ENCODE measurements at regions not wholly inside any gene's neighbourhood (a gene's known extent, or its start where the extent isn't known, plus 50 kb on each side); places are given as distances from the start of the nearest gene placed in this dataset.
A peak's percentile ranks its signal among the peaks of the same experiment; 100 is the strongest.

DNA sequence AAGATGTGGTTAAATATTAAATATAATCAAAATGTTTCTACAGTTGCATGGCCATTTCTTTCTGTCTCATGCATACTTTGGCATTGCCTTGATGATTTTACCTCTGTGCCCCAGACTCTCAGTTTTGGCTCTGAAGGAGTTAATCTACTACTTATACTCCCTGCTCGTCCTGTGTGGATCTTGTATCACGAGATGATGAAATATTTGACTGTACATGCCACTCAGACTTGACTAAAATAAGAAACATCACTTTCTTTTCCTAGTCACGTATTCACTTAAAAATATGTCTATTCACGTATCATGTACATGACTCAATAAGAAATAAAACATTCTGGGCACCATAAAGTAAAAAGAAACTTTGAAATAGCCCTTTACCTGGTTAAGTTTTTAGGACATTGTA is 397.7 kb downstream of the RFPL4B start:
- DNase-seq = no peak

DNA sequence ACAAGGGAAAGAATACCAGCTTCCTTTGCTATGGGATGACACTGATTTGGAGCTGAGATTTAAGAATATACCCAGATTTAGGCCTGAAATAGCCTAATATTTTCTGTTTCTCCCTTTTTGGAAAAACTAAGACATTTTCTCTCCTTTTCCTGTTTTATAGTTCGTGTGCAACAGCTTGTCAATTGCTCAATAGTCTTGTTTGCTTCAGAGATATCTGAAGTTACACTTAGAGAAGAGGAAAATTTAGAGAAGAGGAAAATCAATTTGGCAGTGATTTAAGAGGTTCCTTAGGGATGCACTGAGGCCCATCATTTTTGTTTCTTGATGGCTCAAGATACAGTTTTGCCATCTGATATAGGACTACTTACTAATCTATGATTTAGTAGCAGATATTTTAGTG is 398.6 kb downstream of the RFPL4B start:
- no peak for DNase-seq

DNA sequence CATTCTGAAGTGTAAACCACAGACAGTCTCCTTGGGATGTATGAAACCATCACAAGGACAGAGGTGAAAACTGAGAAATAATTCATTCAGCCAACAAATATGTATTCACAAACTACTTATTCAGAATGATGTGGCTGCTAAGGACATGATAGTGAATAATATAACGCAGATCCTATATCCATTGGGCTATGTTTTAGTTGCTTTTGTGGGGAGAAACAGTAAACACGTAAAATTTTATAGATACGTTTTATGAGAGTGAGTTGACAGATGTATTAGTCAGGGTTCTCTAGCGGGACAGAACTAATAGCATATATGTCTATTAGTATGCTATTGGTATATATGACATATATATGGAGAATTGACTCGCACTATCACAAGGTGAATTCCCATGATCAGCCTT is 402.5 kb downstream of the RFPL4B start:
- no peak for DNase-seq

DNA sequence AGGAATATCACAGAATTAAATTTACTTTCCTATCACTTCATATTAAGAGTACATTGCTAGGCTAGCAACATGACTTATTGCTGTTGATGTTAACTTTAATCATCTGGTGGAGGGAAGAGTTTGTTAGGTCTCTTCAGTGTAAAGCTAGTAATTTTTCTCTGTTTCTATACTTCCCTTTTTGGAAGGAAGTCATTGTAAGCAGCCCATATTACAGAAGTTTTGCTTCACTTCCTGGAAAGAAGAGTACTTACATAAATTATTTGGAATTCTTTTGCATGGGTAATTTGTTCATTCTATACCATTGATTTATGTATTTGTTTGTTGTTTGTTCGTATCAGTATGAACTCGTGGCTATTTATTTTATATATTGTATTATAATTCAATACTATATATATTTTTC is 405.2 kb downstream of the RFPL4B start:
- DNase-seq = no peak

DNA sequence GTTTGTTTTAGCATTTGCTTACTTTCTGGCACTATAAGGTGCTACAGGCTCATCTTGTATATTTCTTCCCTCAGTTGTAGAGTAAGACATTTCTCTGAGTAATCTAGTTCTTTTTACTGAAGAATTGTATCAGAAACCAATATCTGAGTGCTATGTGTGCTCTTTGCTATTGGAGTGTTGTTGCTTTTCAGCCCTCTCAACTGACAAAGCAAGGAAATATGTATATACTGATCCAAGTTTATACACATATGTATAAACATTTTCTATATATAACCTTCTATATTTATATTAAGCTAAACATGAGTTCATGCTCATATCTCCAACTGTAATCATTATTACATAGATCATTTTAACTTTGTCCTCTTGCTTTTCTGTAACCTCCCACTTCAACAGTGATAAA is 405.7 kb downstream of the RFPL4B start:
- no peak for DNase-seq

DNA sequence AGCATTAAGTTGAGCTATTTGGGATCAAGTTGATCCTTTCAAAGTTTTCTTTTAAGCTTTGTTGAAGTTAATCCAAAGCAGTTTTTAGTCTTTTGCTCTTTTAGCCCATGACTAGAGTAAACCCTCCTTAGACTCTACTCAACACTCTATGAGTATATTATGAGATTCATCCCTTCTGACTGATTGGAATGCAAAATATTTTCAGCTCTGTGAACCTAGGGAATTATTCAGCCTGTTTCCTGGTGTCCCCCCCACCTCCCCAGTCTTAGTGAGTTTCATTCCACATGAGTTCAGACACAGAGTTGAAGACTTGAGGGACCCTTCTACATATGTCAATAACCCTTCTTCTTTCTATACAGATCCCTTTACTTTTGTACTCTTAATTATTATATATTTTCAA is 413.7 kb downstream of the RFPL4B start:
- no peak for DNase-seq

DNA sequence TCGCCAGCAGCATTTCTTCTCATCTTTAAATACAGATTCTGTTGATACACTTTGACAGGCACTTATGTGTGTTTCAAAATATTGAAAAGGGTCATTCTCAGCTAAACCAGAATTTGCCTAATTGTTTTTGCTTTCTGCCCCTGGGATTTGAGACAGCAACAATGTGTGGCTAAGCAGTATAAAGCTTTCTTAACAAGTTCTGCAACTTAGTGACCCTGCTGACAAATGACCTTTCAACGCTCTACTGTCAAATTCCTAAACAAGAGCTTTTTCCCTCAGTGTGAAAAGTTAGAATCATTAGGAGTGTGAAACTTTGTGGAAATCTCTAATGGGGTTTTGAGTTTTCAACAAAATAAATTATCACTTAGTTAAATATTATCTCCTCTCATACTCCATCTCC is 414.6 kb downstream of the RFPL4B start:
- no peak for DNase-seq

DNA sequence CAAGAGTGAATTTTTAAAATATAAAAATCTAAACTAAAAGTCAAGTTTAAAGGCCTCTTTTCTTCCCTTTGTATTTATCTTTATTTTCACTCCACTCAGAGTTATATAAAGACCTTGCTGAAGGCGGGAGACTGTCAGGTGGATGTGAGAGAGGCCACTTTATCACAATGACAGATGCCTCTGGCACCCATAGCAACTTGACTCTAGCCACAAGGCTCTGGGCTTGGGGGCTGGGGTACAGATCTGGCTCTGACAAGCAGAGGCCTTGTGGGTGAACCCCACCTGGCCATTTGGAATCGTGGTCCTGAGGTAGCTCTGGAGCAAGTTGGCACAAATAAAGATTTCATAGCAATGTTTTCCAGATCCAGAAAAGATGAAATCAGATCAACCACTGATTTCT is 417.2 kb downstream of the RFPL4B start:
- DNase-seq = no peak

DNA sequence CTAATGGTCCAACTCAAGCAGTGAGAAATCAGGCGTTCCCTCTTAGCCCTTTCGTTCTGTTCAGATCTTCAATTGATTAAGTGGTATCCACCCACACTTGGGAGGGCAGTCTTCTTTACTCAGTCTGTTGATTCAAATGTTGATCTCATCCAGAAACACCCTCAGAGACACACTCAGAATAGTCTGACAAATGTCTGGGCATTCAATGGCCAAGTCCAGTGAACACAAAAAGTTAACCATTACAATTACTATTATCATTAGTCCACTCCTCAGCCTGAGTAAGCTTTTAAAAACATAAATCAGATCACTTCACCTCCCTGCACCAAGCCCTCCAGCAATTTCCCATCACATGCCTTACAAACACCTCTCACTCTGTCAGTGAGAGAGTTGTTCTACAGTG is 423.2 kb downstream of the RFPL4B start:
- DNase-seq = no peak

DNA sequence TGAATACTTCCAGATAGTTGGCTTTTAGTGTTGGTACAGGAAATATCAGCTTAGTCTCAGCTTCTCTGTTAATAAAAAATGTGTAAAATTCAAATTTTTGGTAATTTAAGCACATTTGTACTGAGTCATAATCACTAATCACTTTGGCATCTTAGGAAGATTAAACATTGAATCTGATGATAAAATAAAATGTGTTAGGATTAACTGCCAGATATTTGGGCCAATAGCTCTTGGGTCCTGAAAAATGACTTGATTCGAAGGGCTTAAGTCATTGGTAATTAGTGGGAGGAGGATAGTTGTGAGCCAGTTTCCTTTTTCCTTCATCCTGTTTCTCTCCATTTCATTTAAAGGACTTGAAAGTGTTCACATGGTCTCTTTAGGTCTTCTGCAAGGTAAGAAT is 426.1 kb downstream of the RFPL4B start:
- DNase-seq = no peak

DNA sequence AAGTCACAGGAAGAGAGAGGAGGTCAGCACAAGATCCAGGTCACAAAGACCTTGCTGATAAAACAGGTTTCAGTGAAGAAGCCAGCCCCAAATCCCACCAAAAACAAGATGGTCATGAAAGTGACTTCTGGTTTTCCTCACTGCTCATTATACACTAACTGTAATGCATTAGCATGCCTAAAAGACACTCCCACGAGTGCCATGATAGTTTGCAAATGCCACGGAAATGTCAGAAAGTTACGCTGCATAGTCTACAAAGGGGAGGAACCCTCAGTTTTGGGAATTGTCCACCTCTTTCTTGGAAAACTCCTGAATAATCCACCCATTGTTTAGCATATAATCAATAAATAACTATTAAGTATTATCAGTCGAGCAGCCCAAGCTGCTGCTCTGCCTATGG is 427.2 kb downstream of the RFPL4B start:
- no peak for DNase-seq

DNA sequence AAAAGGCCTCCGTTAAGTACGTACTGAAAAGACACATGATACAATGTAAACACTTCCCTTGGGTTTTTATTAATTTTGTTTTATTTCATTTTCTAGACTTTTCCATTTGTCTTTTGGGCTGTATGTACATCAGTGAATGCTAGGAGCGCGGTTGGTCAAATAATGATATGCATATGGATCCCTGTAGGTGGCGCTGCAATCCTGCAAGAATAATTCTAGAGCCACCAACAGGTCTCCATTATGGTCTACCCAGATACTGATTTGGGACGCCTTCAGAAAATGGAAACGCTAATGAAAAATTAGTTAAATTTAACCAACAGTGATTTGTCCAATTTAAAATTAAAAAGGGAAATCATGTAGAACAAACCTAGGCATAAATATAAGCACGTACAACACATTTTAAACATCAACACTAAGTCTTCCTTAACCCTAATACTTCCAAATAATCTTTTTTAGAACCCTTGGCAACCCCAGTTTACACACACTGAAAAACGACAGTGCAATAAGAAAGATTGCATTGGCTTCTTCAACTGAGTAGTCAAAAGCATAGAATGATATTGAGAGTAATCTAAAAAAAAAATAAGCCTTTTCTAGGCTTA is 433.5 kb downstream of the RFPL4B start:
- peak; percentile 61 for DNase-seq

DNA sequence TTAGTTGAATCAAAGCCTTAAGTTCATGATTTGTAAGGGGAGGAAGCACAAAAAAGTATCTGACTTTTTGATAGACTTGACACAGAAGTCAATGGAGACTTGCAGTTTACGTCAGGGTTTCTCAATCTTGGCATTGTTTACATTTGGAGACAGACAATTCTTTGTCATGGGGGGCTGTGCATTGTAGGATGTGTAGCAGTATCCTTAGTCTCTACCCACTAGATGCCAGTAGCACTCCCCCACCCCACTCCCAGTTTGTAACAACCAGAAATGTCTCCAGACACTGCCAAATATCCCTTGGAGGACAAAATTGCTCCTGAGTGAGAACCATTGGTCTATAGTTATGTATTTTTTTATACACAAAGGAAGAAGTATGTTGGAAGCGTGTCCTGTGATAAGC is 434.1 kb downstream of the RFPL4B start:
- DNase-seq = no peak

DNA sequence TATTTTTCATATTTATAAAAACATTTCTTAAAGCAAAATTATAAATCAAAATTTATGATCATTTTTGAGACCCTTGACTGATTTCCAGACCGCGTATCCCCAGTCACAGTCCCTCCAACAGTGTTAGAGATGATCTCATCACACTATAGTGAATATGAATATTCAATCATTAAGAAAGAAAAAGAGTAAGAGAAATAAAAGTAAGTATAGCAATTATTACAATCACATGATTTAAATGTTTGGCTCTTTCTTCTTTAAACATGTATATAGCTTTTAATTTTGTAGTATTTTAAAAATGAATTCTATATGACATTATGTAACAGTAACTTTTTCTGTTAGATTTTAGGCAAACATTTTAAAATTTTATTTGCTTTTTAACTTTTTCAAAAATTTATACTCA is 438.3 kb downstream of the RFPL4B start:
- no peak for DNase-seq

DNA sequence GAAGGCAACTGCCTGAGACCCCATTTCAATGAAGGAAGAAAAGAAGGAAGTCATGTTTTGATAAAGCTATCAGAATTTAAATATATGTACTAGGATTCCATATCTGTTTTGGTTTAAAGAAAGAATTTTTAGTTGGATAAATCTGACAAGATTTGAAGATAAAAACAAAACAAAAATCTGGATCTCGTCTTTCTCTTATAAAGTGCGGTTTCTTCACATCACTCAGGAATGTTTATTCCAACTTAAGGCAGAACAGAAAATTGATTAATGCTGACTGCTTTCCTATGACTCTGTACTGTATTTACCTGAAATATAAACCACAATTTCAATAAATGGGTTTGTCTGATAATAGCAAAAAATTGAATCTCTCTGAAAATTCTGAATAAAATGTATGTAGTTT is 439.7 kb downstream of the RFPL4B start:
- no peak for DNase-seq

DNA sequence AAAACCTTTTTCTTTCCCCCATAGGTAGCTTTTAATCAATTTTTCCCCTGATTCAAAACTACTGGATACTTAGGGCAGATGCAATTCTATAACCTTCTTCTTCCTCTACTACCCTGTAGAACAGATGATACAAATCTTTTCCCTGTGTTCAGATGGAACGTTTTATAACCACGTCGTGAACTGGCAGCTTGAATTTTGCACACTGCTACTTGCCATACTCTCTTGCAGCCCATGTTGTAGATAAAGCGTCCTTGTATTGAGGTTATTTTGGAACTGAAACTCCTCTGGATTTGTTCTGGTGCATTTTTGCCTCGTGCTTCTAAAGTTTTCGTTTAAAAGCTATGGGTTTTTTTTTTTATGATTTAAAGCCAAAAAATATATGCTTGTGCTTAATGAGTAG is 440.2 kb downstream of the RFPL4B start:
- no peak for DNase-seq

DNA sequence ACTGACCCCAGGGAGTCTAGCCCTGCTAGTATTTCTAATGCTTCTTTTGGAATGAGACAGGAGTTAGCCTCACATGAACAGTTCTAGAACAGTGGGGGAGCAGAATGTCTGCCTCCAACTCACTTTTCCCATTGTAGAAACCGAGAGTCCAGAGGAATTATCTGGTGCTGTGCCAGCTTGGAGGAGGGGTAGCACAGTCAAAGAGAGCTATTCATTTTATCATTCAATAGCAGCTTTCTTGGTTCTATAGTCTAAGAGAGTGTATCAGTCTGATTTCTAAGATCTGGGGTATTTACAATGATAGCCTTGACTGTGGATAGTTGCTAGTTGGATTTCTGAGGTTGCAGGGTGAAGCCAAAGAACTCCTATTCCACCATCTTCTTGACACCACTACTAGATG is 448.2 kb downstream of the RFPL4B start:
- DNase-seq = no peak

DNA sequence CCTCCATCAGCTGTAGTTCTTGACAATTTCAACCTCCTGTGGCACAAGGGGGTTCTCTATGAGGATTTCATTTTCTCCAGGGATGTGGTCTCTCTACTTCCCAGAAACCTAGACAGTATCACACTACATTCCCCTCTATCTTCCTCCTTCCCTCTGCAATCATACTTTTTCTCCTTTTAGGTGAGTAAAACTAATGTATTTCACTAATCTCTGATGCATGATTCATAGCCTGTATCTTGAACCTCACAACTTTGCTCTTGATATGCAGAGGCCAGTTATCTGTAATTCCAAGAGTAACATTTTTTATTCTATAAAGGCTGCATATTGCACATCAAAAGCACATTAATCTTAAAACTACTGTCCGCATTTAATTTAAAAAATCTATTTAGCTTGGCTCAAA is 449.6 kb downstream of the RFPL4B start:
- DNase-seq = no peak

DNA sequence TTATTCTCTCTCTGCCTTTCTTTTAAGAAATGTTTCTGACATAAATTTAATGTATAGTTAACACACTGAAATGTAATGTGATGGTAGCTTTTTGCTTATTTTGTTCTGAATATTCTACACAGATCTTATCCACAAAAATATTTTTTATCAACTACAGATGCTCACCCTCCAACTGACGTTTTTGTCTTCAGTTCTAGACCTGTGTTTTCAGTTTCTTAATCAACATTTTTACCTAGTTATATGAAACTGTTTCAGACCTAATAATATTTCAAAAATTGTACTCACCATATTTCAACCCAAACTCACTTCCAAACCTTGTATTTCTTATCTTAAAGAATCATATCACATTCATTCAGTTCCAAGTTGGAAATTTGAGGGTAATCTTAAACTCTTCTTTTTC is 452.8 kb downstream of the RFPL4B start:
- DNase-seq = no peak

DNA sequence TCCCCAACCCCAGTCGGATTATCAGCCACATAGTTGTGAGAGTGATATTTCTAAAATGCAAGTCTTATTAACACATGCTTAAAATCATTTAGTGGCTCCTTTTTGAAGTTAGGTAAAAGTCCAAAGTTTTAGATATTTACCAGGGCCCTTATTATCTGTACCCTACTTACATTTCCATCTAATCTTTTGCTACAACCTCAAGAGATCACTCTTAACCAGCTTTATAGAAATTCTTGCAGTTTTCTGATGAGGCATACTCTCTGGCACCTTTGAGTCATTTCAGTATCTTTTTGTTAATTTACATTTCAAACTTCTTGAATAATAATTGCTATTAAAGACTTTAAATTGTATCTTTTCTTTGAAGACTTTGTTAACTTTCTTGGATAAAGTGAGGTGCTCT is 453.3 kb downstream of the RFPL4B start:
- DNase-seq = no peak

DNA sequence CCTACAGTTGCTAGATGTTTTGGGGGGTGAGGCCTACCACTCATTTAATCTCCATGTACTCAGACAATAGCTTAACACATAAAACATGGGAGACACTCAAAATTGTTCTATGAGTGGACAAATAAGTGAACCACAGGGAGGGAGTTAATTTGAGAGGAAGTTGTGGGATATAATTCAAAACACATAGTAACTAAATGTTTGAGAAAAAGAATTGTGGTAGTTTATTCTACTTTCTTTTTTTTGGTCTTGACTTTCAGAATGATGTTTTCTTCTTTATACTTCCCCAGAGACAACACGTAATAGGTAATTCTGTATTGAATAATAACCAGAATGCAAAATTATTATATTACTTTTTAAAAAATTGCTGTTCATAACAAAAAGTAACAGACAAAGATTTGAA is 453.8 kb downstream of the RFPL4B start:
- DNase-seq = no peak

DNA sequence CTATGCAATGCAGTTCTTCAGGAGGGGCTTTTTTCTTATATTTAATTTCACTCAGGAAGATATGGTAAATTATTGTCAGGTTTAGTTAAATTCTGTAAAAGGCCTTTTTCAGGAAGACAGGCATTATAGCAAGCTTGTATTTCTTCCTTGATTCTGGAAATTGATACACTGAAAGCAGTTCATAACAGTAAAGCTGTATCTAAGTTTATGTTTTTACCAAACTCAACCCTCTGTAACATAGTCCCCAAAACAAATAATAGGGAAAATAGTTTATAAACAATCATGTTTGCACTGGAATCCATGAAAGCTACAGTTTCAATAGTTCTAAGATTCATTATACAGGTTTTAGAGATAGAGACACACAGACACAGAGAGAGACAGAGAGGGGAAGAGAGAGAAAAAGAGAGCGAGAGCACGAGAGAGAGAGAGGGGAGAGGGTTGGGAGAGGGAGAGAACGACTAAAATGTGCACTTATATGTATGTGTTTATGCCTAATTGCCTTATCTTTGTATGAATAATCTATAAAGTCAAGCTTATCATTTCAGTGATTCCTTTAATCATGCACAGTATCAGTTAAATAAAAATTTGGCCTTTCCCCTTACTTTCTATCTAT is 454.4 kb downstream of the RFPL4B start:
- no peak for DNase-seq

DNA sequence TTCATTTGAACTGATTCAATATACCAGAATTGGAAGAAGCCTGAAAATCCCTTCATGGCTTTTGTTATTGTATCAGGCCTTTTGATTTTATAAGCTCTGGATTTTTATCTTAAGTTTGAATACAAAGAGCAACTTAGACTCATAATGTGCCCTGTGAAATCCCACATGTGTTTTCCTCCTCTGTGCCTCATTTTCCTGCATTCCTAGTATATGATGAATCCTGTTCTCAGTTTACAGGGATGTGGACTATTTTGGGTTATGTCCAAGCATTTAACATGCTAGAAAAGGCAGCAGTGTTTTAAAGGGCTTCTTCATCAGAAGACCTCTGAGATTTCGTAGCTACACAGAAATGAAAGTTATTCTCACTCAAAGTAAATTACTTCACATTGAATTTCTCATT is 455.0 kb downstream of the RFPL4B start:
- DNase-seq = no peak

DNA sequence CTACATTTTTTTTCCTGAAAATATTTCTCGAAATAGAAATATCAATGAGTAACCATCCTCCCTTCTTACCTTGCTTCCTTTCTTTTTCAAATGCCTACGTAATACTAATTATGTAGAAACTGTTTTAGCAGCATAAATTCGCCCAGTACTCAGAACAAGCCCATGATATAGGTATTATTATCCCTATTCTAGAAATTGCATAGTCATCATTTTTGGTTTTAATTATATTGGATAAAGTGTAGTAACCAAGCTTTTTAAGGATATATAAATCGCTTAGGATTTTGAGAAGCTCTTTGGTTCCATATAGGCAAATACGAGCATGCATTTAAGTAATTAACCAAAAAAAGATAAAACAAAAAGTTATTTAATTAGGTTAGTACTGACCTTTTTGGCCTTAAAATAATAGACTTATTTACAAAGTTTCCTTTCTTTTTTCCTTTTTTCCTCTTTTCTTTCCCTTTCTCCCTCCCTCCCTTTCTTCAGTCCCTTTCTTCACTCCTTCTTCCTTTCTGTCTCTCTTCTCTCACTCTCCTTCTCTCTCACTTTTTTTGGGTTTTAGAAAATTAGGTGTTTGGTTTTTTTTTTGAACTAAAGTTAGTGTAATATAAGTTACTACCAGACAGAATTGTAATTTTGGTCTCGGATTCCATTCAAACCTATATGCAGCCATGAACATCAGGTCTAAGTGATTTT is 457.7 kb downstream of the RFPL4B start:
- DNase-seq = no peak

All from NCI-H446 treated with DMSO at 0.1 percent for 48 hours (cell line).